ENCODE measurements at regions not wholly inside any gene's neighbourhood (a gene's known extent, or its start where the extent isn't known, plus 50 kb on each side); places are given as distances from the start of the nearest gene placed in this dataset.

GRCh38 chr5:28324174-28324573 lies 1285.8 kb upstream of the CDH9 start:
- H3K27me3 ChIP-seq (ENCODE audit: insufficient read depth, low read depth): no peaks in the 10 kb centered on the region
- H3K9ac ChIP-seq: no peak overlapping the region
- no peak overlapping the region for H3K4me2 ChIP-seq
- H3K79me2 ChIP-seq (ENCODE audit: insufficient read depth, low read depth): no peaks in the 10 kb centered on the region
- no peak overlapping the region for H3K27ac ChIP-seq
- no peaks in the 10 kb centered on the region for H3K36me3 ChIP-seq (ENCODE audit: insufficient read depth)
- no peaks in the 10 kb centered on the region for H4K20me1 ChIP-seq (ENCODE audit: insufficient read depth)
- no peak overlapping the region for H3K4me3 ChIP-seq (IDR thresholded peaks at IDR 0.05; ENCODE audit: insufficient read depth, low read depth, low read length)
- no peak for TF ChIP-seq CTCF (conservative IDR thresholded peaks at IDR 0.05; ENCODE audit: low read depth, low read length)
- no peaks in the 10 kb centered on the region for H3K4me1 ChIP-seq (ENCODE audit: low read depth, poor library complexity, severe bottlenecking)
- H2AFZ ChIP-seq (ENCODE audit: low read depth): no peak overlapping the region

GRCh38 chr5:28313953-28314352 lies 1275.6 kb upstream of the CDH9 start:
- H4K20me1 ChIP-seq (ENCODE audit: insufficient read depth): no peaks in the 10 kb centered on the region
- H2AFZ ChIP-seq (ENCODE audit: low read depth): no peak overlapping the region
- H3K27ac ChIP-seq: no peak overlapping the region
- no peaks in the 10 kb centered on the region for H3K36me3 ChIP-seq (ENCODE audit: insufficient read depth)
- no peak overlapping the region for H3K9ac ChIP-seq
- no peak overlapping the region for H3K4me3 ChIP-seq (IDR thresholded peaks at IDR 0.05; ENCODE audit: insufficient read depth, low read depth, low read length)
- H3K4me2 ChIP-seq: no peak overlapping the region
- no peak for TF ChIP-seq CTCF (conservative IDR thresholded peaks at IDR 0.05; ENCODE audit: low read depth, low read length)
- H3K79me2 ChIP-seq (ENCODE audit: insufficient read depth, low read depth): no peaks in the 10 kb centered on the region
- H3K27me3 ChIP-seq (ENCODE audit: insufficient read depth, low read depth): no peaks in the 10 kb centered on the region
- H3K4me1 ChIP-seq (ENCODE audit: low read depth, poor library complexity, severe bottlenecking): no peaks in the 10 kb centered on the region

- Histone ChIP-seq H3K4me2 (no peak overlapping the region), H3K4me3 (IDR thresholded peaks at IDR 0.05; ENCODE audit: insufficient read depth, low read depth, low read length) (no peak overlapping the region), H3K27me3 (ENCODE audit: insufficient read depth, low read depth) (no peaks in the 10 kb centered on the region), H4K20me1 (ENCODE audit: insufficient read depth) (no peaks in the 10 kb centered on the region), H3K9ac (no peak overlapping the region), H3K79me2 (ENCODE audit: insufficient read depth, low read depth) (no peaks in the 10 kb centered on the region), H3K36me3 (ENCODE audit: insufficient read depth) (no peaks in the 10 kb centered on the region), H3K4me1 (ENCODE audit: low read depth, poor library complexity, severe bottlenecking) (no peaks in the 10 kb centered on the region), H2AFZ (ENCODE audit: low read depth) (no peak overlapping the region), H3K27ac (no peak overlapping the region)
- no peak for TF ChIP-seq CTCF (conservative IDR thresholded peaks at IDR 0.05; ENCODE audit: low read depth, low read length)
These were observed 1275.0 kb upstream of the CDH9 start for GRCh38 chr5:28313321-28313951.

- Histone ChIP-seq H3K27ac (no peak overlapping the region), H3K27me3 (ENCODE audit: insufficient read depth, low read depth) (no peaks in the 10 kb centered on the region), H3K4me3 (IDR thresholded peaks at IDR 0.05; ENCODE audit: insufficient read depth, low read depth, low read length) (no peak overlapping the region), H3K79me2 (ENCODE audit: insufficient read depth, low read depth) (no peaks in the 10 kb centered on the region), H3K4me2 (no peak overlapping the region), H2AFZ (ENCODE audit: low read depth) (no peak overlapping the region), H3K36me3 (ENCODE audit: insufficient read depth) (no peaks in the 10 kb centered on the region), H3K4me1 (ENCODE audit: low read depth, poor library complexity, severe bottlenecking) (no peaks in the 10 kb centered on the region), H4K20me1 (ENCODE audit: insufficient read depth) (no peaks in the 10 kb centered on the region), H3K9ac (no peak overlapping the region)
- no peak for TF ChIP-seq CTCF (conservative IDR thresholded peaks at IDR 0.05; ENCODE audit: low read depth, low read length)
These were observed 1272.3 kb upstream of the CDH9 start for GRCh38 chr5:28310696-28311095.
